ENCODE measurements at regions not wholly inside any gene's neighbourhood (a gene's known extent, or its start where the extent isn't known, plus 50 kb on each side); places are given as distances from the start of the nearest gene placed in this dataset.

DNA sequence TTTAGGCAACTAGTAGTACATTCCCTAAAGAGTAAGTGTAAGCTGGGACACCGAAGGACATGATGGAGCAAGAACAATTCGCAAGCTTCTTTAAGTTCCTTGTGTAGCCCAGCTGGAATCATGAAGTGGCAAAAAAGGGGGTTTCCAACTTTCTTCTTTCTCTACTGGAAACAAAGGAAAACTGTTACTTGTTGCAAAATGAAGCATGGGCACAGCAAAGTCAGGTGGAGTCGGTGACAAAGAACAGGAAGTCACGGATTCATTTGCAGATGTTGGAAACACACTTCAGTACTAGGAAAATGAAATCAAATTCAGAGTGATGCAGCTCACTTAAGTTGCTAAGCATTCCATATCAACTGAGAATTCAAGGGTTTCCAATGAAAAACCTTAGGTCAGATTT, 706.9 kb upstream of the STXBP6 start:
- H3K4me1 ChIP-seq = no peaks in the 10 kb centered on the region
- TF ChIP-seq, protein P1, sequence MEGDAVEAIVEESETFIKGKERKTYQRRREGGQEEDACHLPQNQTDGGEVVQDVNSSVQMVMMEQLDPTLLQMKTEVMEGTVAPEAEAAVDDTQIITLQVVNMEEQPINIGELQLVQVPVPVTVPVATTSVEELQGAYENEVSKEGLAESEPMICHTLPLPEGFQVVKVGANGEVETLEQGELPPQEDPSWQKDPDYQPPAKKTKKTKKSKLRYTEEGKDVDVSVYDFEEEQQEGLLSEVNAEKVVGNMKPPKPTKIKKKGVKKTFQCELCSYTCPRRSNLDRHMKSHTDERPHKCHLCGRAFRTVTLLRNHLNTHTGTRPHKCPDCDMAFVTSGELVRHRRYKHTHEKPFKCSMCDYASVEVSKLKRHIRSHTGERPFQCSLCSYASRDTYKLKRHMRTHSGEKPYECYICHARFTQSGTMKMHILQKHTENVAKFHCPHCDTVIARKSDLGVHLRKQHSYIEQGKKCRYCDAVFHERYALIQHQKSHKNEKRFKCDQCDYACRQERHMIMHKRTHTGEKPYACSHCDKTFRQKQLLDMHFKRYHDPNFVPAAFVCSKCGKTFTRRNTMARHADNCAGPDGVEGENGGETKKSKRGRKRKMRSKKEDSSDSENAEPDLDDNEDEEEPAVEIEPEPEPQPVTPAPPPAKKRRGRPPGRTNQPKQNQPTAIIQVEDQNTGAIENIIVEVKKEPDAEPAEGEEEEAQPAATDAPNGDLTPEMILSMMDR (IDR thresholded peaks at IDR 0.05) = no peak
- no peaks in the 10 kb centered on the region for H3K9me3 ChIP-seq (ENCODE audit: control insufficient read depth, low read length)
- no peak overlapping the region for H3K9ac ChIP-seq
- H3K27ac ChIP-seq = no peak overlapping the region
- no peak overlapping the region for H2AFZ ChIP-seq
- H3K79me2 ChIP-seq = no peaks in the 10 kb centered on the region
- no peak overlapping the region for H3K4me3 ChIP-seq (ENCODE audit: low read depth, low read length)
- no peaks in the 10 kb centered on the region for H3K36me3 ChIP-seq (ENCODE audit: control insufficient read depth, insufficient read depth, low read length)
- no peak overlapping the region for H3K4me2 ChIP-seq (ENCODE audit: low read length)
- H3K27me3 ChIP-seq (ENCODE audit: control insufficient read depth, insufficient read depth, low read length) = no peaks in the 10 kb centered on the region

DNA sequence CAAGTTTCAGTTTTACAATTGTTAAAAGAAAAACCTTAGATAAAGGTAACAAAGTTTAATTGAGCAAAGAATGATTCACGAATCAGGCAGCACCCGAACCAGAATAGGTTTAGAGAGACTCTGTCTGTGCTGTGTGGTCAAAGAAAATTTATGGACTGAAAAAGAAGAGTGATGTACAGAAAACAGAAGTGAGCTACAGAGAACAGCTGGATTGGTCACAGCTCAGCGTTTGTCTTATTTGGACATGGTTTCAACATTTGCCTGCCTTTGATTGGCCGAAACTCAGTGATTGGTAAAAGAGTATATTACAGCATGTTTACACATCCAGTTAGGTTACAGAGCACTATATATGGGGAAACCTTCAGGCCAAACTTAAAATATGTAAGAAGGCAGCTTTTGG, 703.2 kb upstream of the STXBP6 start:
- Histone ChIP-seq H3K36me3 (ENCODE audit: control insufficient read depth, insufficient read depth, low read length) (no peaks in the 10 kb centered on the region), H3K79me2 (no peaks in the 10 kb centered on the region), H3K4me2 (ENCODE audit: low read length) (no peak overlapping the region), H3K4me3 (ENCODE audit: low read depth, low read length) (no peak overlapping the region), H3K9ac (no peak overlapping the region), H3K27ac (no peak overlapping the region), H2AFZ (no peak overlapping the region), H3K27me3 (ENCODE audit: control insufficient read depth, insufficient read depth, low read length) (no peaks in the 10 kb centered on the region), H3K9me3 (ENCODE audit: control insufficient read depth, low read length) (no peaks in the 10 kb centered on the region), H3K4me1 (no peaks in the 10 kb centered on the region)
- TF ChIP-seq, protein P1 (IDR thresholded peaks at IDR 0.05) = no peak

GRCh38 chr14:25750436-25750835, 700.5 kb upstream of the STXBP6 start:
- no peaks in the 10 kb centered on the region for H3K27me3 ChIP-seq (ENCODE audit: control insufficient read depth, insufficient read depth, low read length)
- H2AFZ ChIP-seq = no peak overlapping the region
- no peak overlapping the region for H3K27ac ChIP-seq
- no peak overlapping the region for H3K9ac ChIP-seq
- TF ChIP-seq, protein P1 (IDR thresholded peaks at IDR 0.05) = no peak
- no peaks in the 10 kb centered on the region for H3K79me2 ChIP-seq
- H3K9me3 ChIP-seq (ENCODE audit: control insufficient read depth, low read length) = no peaks in the 10 kb centered on the region
- H3K4me1 ChIP-seq = no peaks in the 10 kb centered on the region
- no peak overlapping the region for H3K4me3 ChIP-seq (ENCODE audit: low read depth, low read length)
- H3K36me3 ChIP-seq (ENCODE audit: control insufficient read depth, insufficient read depth, low read length) = no peaks in the 10 kb centered on the region
- H3K4me2 ChIP-seq (ENCODE audit: low read length) = no peak overlapping the region
